B cell (primary cell): ENCODE measurements at regions not wholly inside any gene's neighbourhood (a gene's known extent, or its start where the extent isn't known, plus 50 kb on each side); places are given as distances from the start of the nearest gene placed in this dataset.

Source experiments
- ATAC-seq: fragments of 200-7000 bp; cut with Tn5 transposase; one replicate; pipeline ENCODE4 v1.10.0; 2021; ENCODE audit warnings: low read depth, mild to moderate bottlenecking, moderate number of reproducible peaks, moderate library complexity
- CTCF ChIA-PET: fragments of 350-600 bp; sonication (Branson Sonifier 250); formaldehyde crosslinking; loops from one replicate; lab custom pipeline; 2021; ENCODE audit warnings: antibody characterized with exemption, inconsistent platforms; lab: Charles Lee
- POLR2A ChIA-PET: fragments of 350-600 bp; sonication (Branson Sonifier 250); formaldehyde crosslinking; loops from one replicate; lab custom pipeline; 2021; ENCODE audit warnings: antibody characterized with exemption; lab: Charles Lee
- DNase-seq: peaks from one replicate; pipeline ENCODE4 v3.0.0; 2013
- H2AFZ ChIP-seq: 2 replicates; pipeline ENCODE4 v1.6.1; 2012; ENCODE audit warnings: mild to moderate bottlenecking, low read depth, low read length; ENCODE audit not compliant: insufficient read depth, poor library complexity, severe bottlenecking
- H3K27ac ChIP-seq, 2 donors: 1 replicate in 1 of 2; 2 replicates in 1 of 2; pipeline ENCODE4 v1.5.1; 2012 to 2013; ENCODE audit warnings: low read length in 2 of 2, mild to moderate bottlenecking in 2 of 2, moderate library complexity in 1 of 2
- H3K27me3 ChIP-seq, 4 experiments: fragments of 200-600 bp in 1 of 4; sonication (generic) in 1 of 4; replicated peaks in 1 of 4; 1 replicate in 2 of 4; 2 replicates in 2 of 4; pipeline versions ENCODE4 v1.6.1 to v1.7.0; 2013 to 2016; ENCODE audit warnings: low read length in 3 of 4, mild to moderate bottlenecking in 2 of 4, mixed read lengths in 1 of 4, moderate library complexity in 1 of 4; ENCODE audit not compliant: insufficient read depth in 4 of 4, control insufficient read depth in 3 of 4; ENCODE audit errors: control extremely low read depth in 1 of 4
- H3K36me3 ChIP-seq, 2 experiments: replicated peaks in 1 of 2; 1 replicate in 1 of 2; 2 replicates in 1 of 2; pipeline versions ENCODE4 v1.6.1 to v1.7.1; 2013; ENCODE audit warnings: low read length in 1 of 2; ENCODE audit not compliant: insufficient read depth in 2 of 2, control insufficient read depth in 1 of 2; ENCODE audit errors: control extremely low read depth in 1 of 2, extremely low read depth in 1 of 2
- H3K4me1 ChIP-seq, 2 donors: fragments of 200-600 bp in 1 of 2; sonication (generic) in 1 of 2; 1 replicate in 1 of 2; 2 replicates in 1 of 2; pipeline versions ENCODE4 v1.5.1 to v1.6.1; 2013 to 2017; ENCODE audit warnings: low read length in 2 of 2; ENCODE audit not compliant: control insufficient read depth in 2 of 2, insufficient read depth in 2 of 2
- H3K4me2 ChIP-seq: replicated peaks from 2 replicates; pipeline ENCODE3; 2012; ENCODE audit warnings: mild to moderate bottlenecking, low read depth, low read length; ENCODE audit not compliant: poor library complexity, severe bottlenecking
- H3K4me3 ChIP-seq, 5 experiments: fragments of 200-600 bp in 1 of 5; sonication (generic) in 1 of 5; 1 replicate in 3 of 5; 2 replicates in 2 of 5; pipeline versions ENCODE4 v1.5.1 to v1.7.0; 2011 to 2016; ENCODE audit warnings: low read length in 4 of 5, mild to moderate bottlenecking in 4 of 5, low read depth in 2 of 5, control low read depth in 1 of 5, moderate library complexity in 1 of 5; ENCODE audit not compliant: insufficient read depth in 1 of 5; ENCODE audit errors: control extremely low read depth in 1 of 5, extremely low read depth in 1 of 5
- H3K79me2 ChIP-seq: fragments of 200-600 bp; sonication (generic); one replicate; pipeline ENCODE4 v1.6.0; 2016; ENCODE audit warnings: low read length; ENCODE audit not compliant: control insufficient read depth, insufficient read depth
- H3K9ac ChIP-seq: fragments of 200-600 bp; sonication (generic); 2 replicates; pipeline ENCODE4 v1.6.1; 2017; ENCODE audit warnings: mild to moderate bottlenecking, low read length, moderate library complexity
- H3K9me3 ChIP-seq, 3 donors: one replicate each; pipeline versions ENCODE4 v1.6.1 to v1.7.1; 2013; ENCODE audit warnings: low read length in 2 of 3; ENCODE audit not compliant: control insufficient read depth in 2 of 3, insufficient read depth in 1 of 3; ENCODE audit errors: control extremely low read depth in 1 of 3
- H4K20me1 ChIP-seq: 2 replicates; pipeline ENCODE4 v1.6.0; 2012; ENCODE audit warnings: mild to moderate bottlenecking, low read length; ENCODE audit not compliant: insufficient read depth, control insufficient read depth, poor library complexity, severe bottlenecking
- H3K27ac Mint-ChIP-seq: one replicate; pipeline ENCODE4 v1.8.0; 2021; ENCODE audit warnings: mixed read lengths
- H3K27me3 Mint-ChIP-seq: one replicate; pipeline ENCODE4 v1.8.0; 2021; ENCODE audit warnings: mixed read lengths
- H3K4me1 Mint-ChIP-seq: one replicate; pipeline ENCODE4 v1.8.0; 2021; ENCODE audit warnings: mixed read lengths
- H3K4me3 Mint-ChIP-seq: one replicate; pipeline ENCODE4 v1.8.0; 2021; ENCODE audit warnings: mixed read lengths
- H3K9me3 Mint-ChIP-seq: one replicate; pipeline ENCODE4 v1.8.0; 2022; ENCODE audit warnings: mixed read lengths; ENCODE audit not compliant: insufficient read depth
- EZH2 ChIP-seq: IDR thresholded peaks from 2 replicates; pipeline ENCODE4 v1.6.1; 2012; ENCODE audit warnings: borderline replicate concordance, low read depth, mild to moderate bottlenecking, moderate library complexity, low read length; ENCODE audit not compliant: insufficient read depth, poor library complexity, severe bottlenecking
- WGBS: methylation state at CpG from one replicate; pipeline ENCODE4 v1.1.5; 2013; ENCODE audit warnings: missing lambda C conversion rate; ENCODE audit not compliant: insufficient coverage; 5-methylcytosine and 5-hydroxymethylcytosine counted together
- intact Hi-C: fragments of 100-400 bp; cut with micrococcal nuclease; formaldehyde crosslinking; loops from one replicate; pipeline ENCODE4 v1.10.0; 2022
- TF ChIP-seq, protein P1 (sequence below): fragments of 200-600 bp; IDR thresholded peaks from one replicate; pipeline ENCODE4 v1.8.0; 2022; ENCODE audit warnings: antibody characterized with exemption, mild to moderate bottlenecking

DNA sequence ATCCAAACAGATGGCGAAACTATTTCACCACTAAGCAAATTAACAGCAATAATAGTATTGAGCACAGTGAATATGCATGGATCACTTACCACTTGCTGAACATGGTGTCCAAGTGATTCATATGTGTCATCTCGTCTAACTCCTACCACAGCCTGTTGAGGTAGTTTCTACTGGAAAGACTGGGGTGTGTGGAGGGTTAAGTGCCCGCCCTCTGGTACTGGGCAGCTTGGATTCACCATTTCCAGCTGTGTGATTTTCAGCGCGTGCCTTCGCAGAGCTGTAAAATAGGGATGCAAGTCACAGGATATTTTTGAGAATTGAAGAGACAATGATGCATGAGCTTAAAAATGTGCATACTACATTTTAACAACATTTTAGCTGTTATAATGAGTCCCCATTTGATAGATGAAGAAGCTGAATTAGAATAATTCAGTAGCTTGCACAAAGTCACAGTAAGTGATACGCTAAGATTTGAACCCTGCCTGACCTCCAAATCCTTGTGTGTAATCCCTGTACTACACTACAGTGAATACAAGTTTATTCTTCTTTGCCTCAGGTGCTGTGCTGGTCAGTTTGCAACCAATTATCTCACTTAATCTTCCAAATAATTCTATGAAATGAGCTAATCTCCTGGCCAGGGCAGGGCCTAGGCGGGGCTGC is 75.2 kb upstream of the SIX2 start:
- no peak overlapping the region for H3K4me2 ChIP-seq
- H3K4me3 ChIP-seq, result no peak overlapping the region
- no peak for ATAC-seq
- H3K9me3 ChIP-seq, result peaks cover 0 to 6% (median 0%) of the 10 kb centered on the region in 3 donors
- ChIA-PET POLR2A (no interaction called here), CTCF (no interaction called here)
- H3K27me3 ChIP-seq, result no peaks in the 10 kb centered on the region
- H3K4me1 Mint-ChIP-seq, result no peaks in the 10 kb centered on the region
- WGBS, result 77% methylated on average over 3 of the region's 8 CpGs
- H3K9ac ChIP-seq, result no peak overlapping the region
- H2AFZ ChIP-seq, result no peak overlapping the region
- H4K20me1 ChIP-seq, result no peaks in the 10 kb centered on the region
- no peak for TF ChIP-seq EZH2
- TF ChIP-seq, protein P1, sequence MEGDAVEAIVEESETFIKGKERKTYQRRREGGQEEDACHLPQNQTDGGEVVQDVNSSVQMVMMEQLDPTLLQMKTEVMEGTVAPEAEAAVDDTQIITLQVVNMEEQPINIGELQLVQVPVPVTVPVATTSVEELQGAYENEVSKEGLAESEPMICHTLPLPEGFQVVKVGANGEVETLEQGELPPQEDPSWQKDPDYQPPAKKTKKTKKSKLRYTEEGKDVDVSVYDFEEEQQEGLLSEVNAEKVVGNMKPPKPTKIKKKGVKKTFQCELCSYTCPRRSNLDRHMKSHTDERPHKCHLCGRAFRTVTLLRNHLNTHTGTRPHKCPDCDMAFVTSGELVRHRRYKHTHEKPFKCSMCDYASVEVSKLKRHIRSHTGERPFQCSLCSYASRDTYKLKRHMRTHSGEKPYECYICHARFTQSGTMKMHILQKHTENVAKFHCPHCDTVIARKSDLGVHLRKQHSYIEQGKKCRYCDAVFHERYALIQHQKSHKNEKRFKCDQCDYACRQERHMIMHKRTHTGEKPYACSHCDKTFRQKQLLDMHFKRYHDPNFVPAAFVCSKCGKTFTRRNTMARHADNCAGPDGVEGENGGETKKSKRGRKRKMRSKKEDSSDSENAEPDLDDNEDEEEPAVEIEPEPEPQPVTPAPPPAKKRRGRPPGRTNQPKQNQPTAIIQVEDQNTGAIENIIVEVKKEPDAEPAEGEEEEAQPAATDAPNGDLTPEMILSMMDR, result no peak
- no peak overlapping the region for H3K4me3 Mint-ChIP-seq
- intact Hi-C loops, result no loop called here
- peaks cover 9% of the 10 kb centered on the region for H3K27me3 Mint-ChIP-seq
- H3K9me3 Mint-ChIP-seq, result peaks cover 1% of the 10 kb centered on the region
- H3K27ac Mint-ChIP-seq, result no peak overlapping the region
- no peaks in the 10 kb centered on the region for H3K79me2 ChIP-seq
- H3K27ac ChIP-seq, result no peak overlapping the region
- no peaks in the 10 kb centered on the region for H3K4me1 ChIP-seq
- no peak for DNase-seq
- no peaks in the 10 kb centered on the region for H3K36me3 ChIP-seq

DNA sequence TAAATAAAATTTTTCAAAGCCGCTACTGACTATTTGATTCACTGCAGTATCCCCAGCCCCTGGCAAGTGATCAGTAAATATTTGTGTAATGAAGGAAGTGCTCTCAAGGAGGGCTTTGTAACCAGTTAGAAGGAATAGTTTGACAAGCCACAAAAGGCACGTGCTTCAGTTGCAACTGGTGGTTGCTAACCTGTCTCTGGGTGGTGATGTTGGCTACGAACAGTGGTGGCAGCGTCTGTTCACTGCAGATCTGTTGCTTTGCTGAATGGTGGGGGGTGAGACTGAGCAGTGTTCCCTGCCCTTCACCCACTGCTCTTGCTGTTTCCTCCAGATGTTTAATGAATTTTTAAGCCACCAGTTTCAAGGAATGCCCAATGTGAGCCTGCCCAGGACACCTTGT is 73.9 kb upstream of the SIX2 start:
- Histone ChIP-seq H3K27ac (no peak overlapping the region), H3K27me3 (no peaks in the 10 kb centered on the region), H3K4me3 (no peak overlapping the region), H3K79me2 (no peaks in the 10 kb centered on the region), H3K4me1 (no peaks in the 10 kb centered on the region), H4K20me1 (no peaks in the 10 kb centered on the region), H3K36me3 (no peaks in the 10 kb centered on the region), H3K4me2 (no peak overlapping the region), H2AFZ (no peak overlapping the region), H3K9ac (no peak overlapping the region), H3K9me3 (peaks cover 0 to 6% (median 0%) of the 10 kb centered on the region in 3 donors)
- Mint-ChIP-seq H3K4me3 (no peak overlapping the region), H3K9me3 (no peaks in the 10 kb centered on the region), H3K27ac (no peak overlapping the region), H3K4me1 (no peaks in the 10 kb centered on the region), H3K27me3 (peaks cover 9% of the 10 kb centered on the region)
- ATAC-seq (no peak), DNase-seq (no peak)
- 29% methylated on average over 1 of the region's 4 CpGs for WGBS
- intact Hi-C loops, result no loop called here
- ChIA-PET POLR2A (no interaction called here), CTCF (no interaction called here)
- TF ChIP-seq, protein P1, result no peak
- no peak for TF ChIP-seq EZH2
